Effector memory CD8-positive, alpha-beta T cell (primary cell): ENCODE measurements at regions not wholly inside any gene's neighbourhood (a gene's known extent, or its start where the extent isn't known, plus 50 kb on each side); places are given as distances from the start of the nearest gene placed in this dataset.
"Not testable (repeated sequence)": the region's sequence is repeated elsewhere in the genome, so short reads cannot be mapped to it uniquely, and the experiment has no call there.

Experiments
- ATAC-seq: fragments of 150-1000 bp; cut with Tn5 transposase; replicated peaks from 2 replicates; pipeline ENCODE4 v1.10.0; 2021; ENCODE audit warnings: mild to moderate bottlenecking, moderate library complexity
- DNase-seq, 3 experiments: peaks; one replicate each; pipeline ENCODE4 v3.0.0; 2021
- H3K27ac Mint-ChIP-seq, 2 donors: one replicate each; pipeline ENCODE4 v1.8.0; 2022; ENCODE audit warnings: mild to moderate bottlenecking in 2 of 2, mixed read lengths in 2 of 2, moderate library complexity in 2 of 2
- H3K27me3 Mint-ChIP-seq, 2 donors: one replicate each; pipeline ENCODE4 v1.8.0; 2022; ENCODE audit warnings: mixed read lengths in 2 of 2
- H3K36me3 Mint-ChIP-seq: one replicate; pipeline ENCODE4 v1.8.0; 2022; ENCODE audit warnings: mild to moderate bottlenecking, moderate library complexity, mixed read lengths; ENCODE audit not compliant: insufficient read depth
- H3K4me1 Mint-ChIP-seq, 2 donors: one replicate each; pipeline ENCODE4 v1.8.0; 2022; ENCODE audit warnings: low read depth in 2 of 2, mixed read lengths in 2 of 2
- H3K4me3 Mint-ChIP-seq, 2 donors: one replicate each; pipeline ENCODE4 v1.8.0; 2022; ENCODE audit warnings: mild to moderate bottlenecking in 2 of 2, mixed read lengths in 2 of 2, moderate library complexity in 2 of 2
- H3K9me3 Mint-ChIP-seq, 2 donors: one replicate each; pipeline ENCODE4 v1.8.0; 2022; ENCODE audit warnings: mixed read lengths in 2 of 2

DNA sequence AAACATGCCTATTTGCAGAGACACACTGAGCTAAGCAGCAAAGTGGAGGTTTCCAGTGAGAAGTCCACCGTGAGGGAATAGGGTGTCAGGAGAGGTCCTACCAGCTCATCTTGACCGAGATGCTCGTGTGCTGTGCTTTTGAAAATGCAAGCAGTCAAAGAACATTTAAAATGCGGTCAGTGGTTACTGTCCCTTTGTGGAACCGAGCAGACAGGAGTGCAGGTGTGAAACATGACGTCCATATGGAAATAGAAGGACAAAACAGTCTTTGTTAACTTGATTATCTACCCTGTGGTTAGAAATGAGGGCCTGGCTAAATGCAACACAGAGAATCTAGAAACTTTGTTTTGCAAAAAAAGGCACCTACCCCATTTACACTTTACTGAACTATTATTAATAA lies 473.3 kb downstream of the SPATA31A6 start:
- H3K36me3 Mint-ChIP-seq, DNase-seq, H3K4me3 Mint-ChIP-seq, H3K27me3 Mint-ChIP-seq, ATAC-seq, H3K9me3 Mint-ChIP-seq, H3K4me1 Mint-ChIP-seq, H3K27ac Mint-ChIP-seq: not testable (repeated sequence)

DNA sequence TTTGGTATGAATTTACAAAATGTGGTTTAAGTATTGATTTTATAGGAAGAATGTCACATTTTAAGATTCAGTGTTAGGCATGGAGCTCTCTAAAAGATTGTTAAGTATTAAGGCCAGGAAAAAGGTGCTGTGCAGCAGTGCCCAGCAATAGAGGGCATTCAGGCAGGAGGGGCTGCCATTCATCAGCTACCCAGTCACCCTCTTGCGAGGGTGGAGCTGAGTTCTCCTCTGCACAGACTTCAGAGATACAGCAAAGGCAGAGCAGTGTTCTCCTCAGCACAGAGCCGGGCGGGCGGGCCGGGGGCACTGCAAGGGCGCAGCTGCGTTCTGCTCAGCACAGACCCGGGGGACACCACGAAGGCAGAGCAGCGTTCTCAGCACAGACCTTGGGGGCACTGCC lies 474.0 kb downstream of the SPATA31A6 start:
- not testable (repeated sequence) for H3K4me1 Mint-ChIP-seq, H3K36me3 Mint-ChIP-seq, DNase-seq, H3K9me3 Mint-ChIP-seq, ATAC-seq, H3K27me3 Mint-ChIP-seq, H3K27ac Mint-ChIP-seq, H3K4me3 Mint-ChIP-seq

DNA sequence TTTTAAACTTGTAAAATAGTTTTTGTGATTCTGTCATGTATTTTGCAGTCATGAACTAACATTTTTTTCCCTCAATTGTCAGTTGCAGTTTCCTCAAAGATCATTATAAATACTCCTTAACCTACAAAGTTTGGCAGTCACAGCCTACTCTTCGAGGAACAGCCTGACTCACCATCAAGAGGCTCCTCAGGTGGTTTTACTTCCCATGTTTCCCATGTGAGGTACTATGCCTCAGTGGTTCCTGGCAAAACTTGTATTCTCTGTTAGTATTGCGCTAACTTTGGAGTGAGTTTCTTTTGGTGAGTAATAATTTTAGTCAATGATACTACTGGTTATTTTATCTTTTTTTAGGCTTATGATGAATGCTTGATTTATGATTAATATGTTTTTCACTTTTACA lies 513.7 kb downstream of the SPATA31A6 start:
- not testable (repeated sequence) for H3K27me3 Mint-ChIP-seq, H3K4me3 Mint-ChIP-seq, H3K4me1 Mint-ChIP-seq, H3K27ac Mint-ChIP-seq, ATAC-seq, DNase-seq, H3K9me3 Mint-ChIP-seq, H3K36me3 Mint-ChIP-seq

GRCh38 chr9:42702890-42703289 lies 519.4 kb downstream of the SPATA31A6 start:
- ATAC-seq, H3K9me3 Mint-ChIP-seq, H3K4me1 Mint-ChIP-seq, H3K27ac Mint-ChIP-seq, DNase-seq, H3K4me3 Mint-ChIP-seq, H3K36me3 Mint-ChIP-seq, H3K27me3 Mint-ChIP-seq: not testable (repeated sequence)

DNA sequence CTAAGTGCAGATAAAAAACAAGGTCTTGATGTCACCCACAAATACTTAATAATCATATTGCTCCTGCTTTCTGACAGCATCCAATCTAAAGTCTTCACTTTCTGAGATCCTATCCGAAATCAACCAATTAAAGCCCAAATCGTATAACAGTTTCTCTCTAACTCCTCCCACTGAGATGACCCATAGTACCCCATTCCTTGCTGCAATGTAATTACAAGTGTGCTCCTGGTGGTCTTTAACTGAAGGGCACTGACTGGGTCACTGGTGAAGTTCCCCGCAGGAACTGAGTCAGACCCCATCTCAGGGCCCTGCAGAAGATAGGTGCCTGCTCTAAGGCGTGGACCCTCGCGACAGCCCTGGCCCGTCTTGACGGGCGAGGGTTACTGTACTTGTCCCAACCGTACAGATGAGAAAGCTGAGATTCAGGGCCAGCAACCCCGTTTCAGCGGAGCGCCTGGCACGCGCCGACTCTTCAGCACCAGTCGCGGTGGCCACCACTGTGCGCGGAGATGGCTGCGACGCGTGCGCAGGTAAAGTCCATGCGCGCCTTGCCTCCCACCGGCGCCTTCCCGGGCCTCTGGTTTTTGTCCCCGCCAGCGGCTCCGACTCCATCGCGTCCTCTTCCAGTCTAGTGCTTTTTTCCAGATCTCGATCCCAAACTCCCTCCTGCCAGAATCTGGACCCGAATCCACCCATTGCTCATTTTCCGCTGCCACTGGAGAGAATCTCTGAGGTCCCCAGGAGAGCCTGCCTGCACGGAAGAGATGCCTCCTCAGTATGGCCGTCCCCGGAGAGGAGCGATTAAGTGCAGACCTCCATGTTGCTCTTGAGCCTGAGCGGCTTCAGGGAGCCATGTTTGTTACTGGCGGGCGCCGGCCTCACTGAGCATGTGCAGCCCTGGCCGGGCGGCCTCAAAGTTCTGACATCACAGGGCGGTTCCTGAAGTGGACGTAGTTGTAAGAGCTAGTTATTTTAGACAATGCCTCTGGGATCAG lies 541.7 kb downstream of the SPATA31A6 start:
- H3K9me3 Mint-ChIP-seq, H3K27me3 Mint-ChIP-seq, H3K27ac Mint-ChIP-seq, H3K4me1 Mint-ChIP-seq, H3K36me3 Mint-ChIP-seq, ATAC-seq: not testable (repeated sequence)
- DNase-seq, result peak; percentile 32 to 51 (median 36)
- peak overlapping the region in 1 of 2 donors; percentile 57 for H3K4me3 Mint-ChIP-seq

DNA sequence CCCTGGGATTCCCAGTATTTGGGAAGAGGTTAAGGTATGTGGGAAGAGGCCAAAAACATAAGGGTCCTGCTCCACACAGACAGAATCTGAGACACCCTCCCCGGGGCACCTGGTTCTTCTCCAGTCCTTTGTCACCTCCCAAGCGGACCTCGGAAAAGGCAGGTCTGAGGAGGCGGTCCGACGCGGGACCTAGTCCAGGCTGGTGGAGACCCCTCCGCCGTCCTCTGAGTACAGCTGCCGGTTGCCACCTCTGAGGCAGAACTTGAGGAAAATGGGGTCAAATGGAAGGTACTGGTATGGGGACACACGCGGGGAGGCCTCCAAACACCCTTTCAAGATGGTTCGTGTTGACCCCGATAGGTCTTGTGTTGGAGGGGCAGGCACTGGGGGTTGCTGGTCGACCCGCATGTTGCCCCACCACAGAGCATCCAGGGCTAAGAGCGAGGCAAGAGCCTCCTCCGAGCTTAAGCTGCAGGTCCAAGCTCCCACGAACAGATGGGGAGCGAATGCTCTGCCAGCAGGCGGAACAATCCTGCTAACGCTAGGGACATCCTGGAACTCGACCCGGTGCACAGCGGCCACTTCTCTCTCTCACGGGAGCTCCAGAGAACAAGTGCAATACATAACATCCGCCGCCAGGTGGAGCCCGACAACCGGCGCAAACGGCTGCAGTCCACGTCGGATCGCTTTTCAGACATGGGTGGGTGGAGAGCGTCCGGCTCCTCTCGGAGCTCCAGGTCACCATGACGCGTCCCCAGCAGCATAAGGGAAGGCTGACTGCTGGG lies 559.8 kb downstream of the SPATA31A6 start:
- peak; percentile 7 to 45 (median 10) for DNase-seq
- not testable (repeated sequence) for H3K4me1 Mint-ChIP-seq, H3K9me3 Mint-ChIP-seq, H3K27ac Mint-ChIP-seq, H3K36me3 Mint-ChIP-seq, H3K27me3 Mint-ChIP-seq
- ATAC-seq, result peak; percentile 32
- peak overlapping the region in 1 of 2 donors; percentile 41 for H3K4me3 Mint-ChIP-seq

GRCh38 chr9:42757251-42757650 lies 573.8 kb downstream of the SPATA31A6 start:
- H3K4me3 Mint-ChIP-seq, H3K9me3 Mint-ChIP-seq, H3K4me1 Mint-ChIP-seq, H3K27ac Mint-ChIP-seq, DNase-seq, ATAC-seq, H3K27me3 Mint-ChIP-seq, H3K36me3 Mint-ChIP-seq: not testable (repeated sequence)

DNA sequence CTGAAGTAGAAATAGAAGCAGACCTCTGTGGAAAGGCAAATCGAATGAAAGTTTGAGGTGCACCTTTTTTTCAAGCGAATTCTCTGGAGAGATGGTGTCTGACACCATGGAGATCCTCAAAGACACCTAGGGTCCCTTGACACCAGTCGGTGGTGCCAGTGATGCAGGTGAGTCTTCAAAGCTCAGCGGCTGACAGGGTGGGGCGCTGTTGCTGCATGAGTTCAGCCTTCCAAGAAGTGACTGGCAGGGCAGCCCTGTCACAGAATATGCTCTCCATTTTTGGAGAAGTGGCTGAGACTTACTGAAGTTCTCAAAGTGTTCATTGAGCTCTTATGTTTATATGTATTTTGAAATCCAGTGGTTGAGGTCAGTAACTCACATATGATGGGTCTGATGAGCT lies 575.9 kb downstream of the SPATA31A6 start:
- not testable (repeated sequence) for ATAC-seq, H3K27ac Mint-ChIP-seq, DNase-seq, H3K4me1 Mint-ChIP-seq, H3K4me3 Mint-ChIP-seq, H3K36me3 Mint-ChIP-seq, H3K27me3 Mint-ChIP-seq, H3K9me3 Mint-ChIP-seq

GRCh38 chr9:42782201-42782600 lies 598.7 kb downstream of the SPATA31A6 start:
- H3K36me3 Mint-ChIP-seq, ATAC-seq, H3K9me3 Mint-ChIP-seq, DNase-seq, H3K27me3 Mint-ChIP-seq, H3K4me3 Mint-ChIP-seq, H3K27ac Mint-ChIP-seq, H3K4me1 Mint-ChIP-seq: not testable (repeated sequence)

DNA sequence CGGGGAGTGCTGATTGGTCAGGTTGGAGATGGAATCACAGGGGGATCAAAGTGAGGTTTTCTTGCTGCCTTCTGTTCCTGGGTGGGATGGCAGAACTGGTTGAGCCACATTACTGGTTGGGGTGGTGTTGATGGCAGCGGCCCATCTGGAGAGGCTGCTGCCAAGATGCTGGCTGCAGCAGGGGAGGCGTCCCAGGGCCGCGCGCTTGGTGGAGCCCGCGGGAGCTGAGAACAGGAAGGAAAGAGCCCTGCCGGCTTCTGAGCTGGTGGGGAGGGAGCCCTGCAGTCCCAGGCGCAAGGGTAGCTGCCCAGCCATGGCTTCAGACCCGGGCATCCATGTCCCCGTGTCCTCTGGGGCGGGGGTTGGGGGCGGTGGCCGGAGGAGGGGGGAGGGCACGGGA lies 609.3 kb downstream of the SPATA31A6 start:
- not testable (repeated sequence) for H3K36me3 Mint-ChIP-seq, H3K27me3 Mint-ChIP-seq, ATAC-seq, H3K4me1 Mint-ChIP-seq, H3K27ac Mint-ChIP-seq, DNase-seq, H3K4me3 Mint-ChIP-seq, H3K9me3 Mint-ChIP-seq

- H3K9me3 Mint-ChIP-seq, H3K4me3 Mint-ChIP-seq, H3K4me1 Mint-ChIP-seq, DNase-seq, H3K36me3 Mint-ChIP-seq, H3K27me3 Mint-ChIP-seq, ATAC-seq, H3K27ac Mint-ChIP-seq: not testable (repeated sequence)
Observed at GRCh38 chr9:42798571-42798970, 615.1 kb downstream of the SPATA31A6 start.

GRCh38 chr9:42802716-42803115 lies 619.3 kb downstream of the SPATA31A6 start:
- H3K27ac Mint-ChIP-seq, H3K36me3 Mint-ChIP-seq, H3K4me3 Mint-ChIP-seq, H3K4me1 Mint-ChIP-seq, H3K27me3 Mint-ChIP-seq, ATAC-seq, H3K9me3 Mint-ChIP-seq, DNase-seq: not testable (repeated sequence)

DNA sequence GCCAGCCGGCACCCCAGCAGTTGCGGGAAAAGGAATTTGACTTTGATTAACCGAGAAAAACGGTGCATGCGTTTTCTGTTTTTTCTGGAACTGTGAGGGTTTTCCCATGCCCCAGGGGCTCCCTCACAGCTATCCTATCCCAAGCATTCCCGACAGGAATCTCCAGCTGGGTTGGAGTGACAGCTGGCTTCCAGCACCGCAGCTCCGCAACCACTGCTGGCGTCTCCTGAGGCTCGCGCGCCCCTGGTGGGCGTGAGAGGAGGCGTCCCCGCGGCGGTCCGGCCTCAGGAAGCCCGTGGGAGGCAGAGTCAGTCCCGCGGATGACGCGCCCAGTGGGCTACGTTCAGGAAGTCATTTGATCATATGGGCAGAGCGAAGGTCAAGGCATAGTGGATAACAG lies 623.2 kb downstream of the SPATA31A6 start:
- not testable (repeated sequence) for DNase-seq, H3K36me3 Mint-ChIP-seq, H3K27me3 Mint-ChIP-seq, H3K4me1 Mint-ChIP-seq, H3K4me3 Mint-ChIP-seq, H3K27ac Mint-ChIP-seq, ATAC-seq, H3K9me3 Mint-ChIP-seq

DNA sequence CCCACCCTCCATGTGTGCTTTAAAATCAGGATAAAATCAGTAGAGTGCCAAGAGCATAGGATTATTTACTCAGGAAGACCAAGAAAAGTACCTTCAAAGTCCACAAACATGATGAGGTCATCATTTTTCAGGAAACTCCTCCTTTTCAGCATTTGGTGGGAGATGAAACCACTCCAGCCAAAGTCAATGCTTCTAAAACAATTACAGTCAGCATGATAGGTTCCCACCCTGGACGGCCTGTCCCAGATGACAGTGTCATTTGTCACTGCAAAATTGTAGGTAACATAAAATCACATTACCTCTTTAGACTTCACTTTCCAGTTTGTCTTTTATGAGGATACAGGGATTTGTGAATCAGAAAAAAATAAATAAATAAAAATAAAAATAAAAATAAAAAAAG lies 638.0 kb downstream of the SPATA31A6 start:
- not testable (repeated sequence) for DNase-seq, H3K36me3 Mint-ChIP-seq, H3K27me3 Mint-ChIP-seq, H3K4me1 Mint-ChIP-seq, ATAC-seq, H3K27ac Mint-ChIP-seq, H3K4me3 Mint-ChIP-seq, H3K9me3 Mint-ChIP-seq
